HG03520 (cell line): ENCODE measurements at regions not wholly inside any gene's neighbourhood (a gene's known extent, or its start where the extent isn't known, plus 50 kb on each side); places are given as distances from the start of the nearest gene placed in this dataset.

Source experiments
- ATAC-seq: cut with Tn5 transposase; IDR thresholded peaks from one replicate; pipeline ENCODE4 v1.9.1; 2021; ENCODE audit warnings: mild to moderate bottlenecking, moderate library complexity; ENCODE audit not compliant: unreplicated experiment

DNA sequence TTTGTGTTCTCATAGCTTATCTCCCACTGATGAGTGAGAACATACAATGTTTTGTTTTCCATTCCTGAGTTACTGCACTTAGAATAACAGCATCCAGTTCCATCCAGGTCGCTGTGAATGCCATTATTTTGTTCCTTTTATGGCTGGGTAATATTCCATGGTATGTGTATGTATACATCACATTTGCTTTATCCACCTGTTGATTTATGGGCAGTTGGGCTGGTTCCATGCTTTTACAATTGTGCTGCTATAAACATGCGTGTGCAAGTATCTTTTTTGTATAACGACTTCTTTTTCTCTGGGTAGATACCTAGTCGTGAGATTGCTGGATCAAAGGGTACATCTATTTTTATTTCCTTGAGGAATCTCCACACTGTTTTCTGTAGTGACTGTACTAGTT is 74.8 kb downstream of the ZNF280B start:
- no peak for ATAC-seq
